ENCODE measurements at regions not wholly inside any gene's neighbourhood (a gene's known extent, or its start where the extent isn't known, plus 50 kb on each side); places are given as distances from the start of the nearest gene placed in this dataset.

GRCh38 chr15:66961407-66961884 is 104.0 kb upstream of the SMAD3 start:
- Histone ChIP-seq H3K9ac (ENCODE audit: low read length) (no peak overlapping the region), H3K9me3 (ENCODE audit: control insufficient read depth in 1 of 2, insufficient read depth in 1 of 2, low read depth in 1 of 2, low read length in 2 of 2) (no peaks in the 10 kb centered on the region), H3K27ac (ENCODE audit: low read depth, low read length) (no peak overlapping the region), H4K20me1 (ENCODE audit: insufficient read depth) (no peaks in the 10 kb centered on the region), H3K27me3 (ENCODE audit: insufficient read depth, low read length) (no peaks in the 10 kb centered on the region), H3K36me3 (ENCODE audit: control insufficient read depth in 1 of 2, insufficient read depth in 2 of 2, low read length in 2 of 2) (no peaks in the 10 kb centered on the region), H2AFZ (ENCODE audit: low read depth, low read length, poor library complexity, severe bottlenecking) (peak overlapping the region; percentile 22), H3K4me2 (ENCODE audit: low read length) (0 out of 2 replicates have a peak overlapping the region, but pooled peaks have one; percentile 13), H3K79me2 (ENCODE audit: insufficient read depth, low read length) (no peaks in the 10 kb centered on the region), H3K4me1 (ENCODE audit: control insufficient read depth in 1 of 2, insufficient read depth in 2 of 2, low read length in 2 of 2) (peaks cover 2 to 16% of the 10 kb centered on the region in 2 experiments; a peak in 3 of 4 replicates), H3K9me2 (ENCODE audit: insufficient read depth) (no peaks in the 10 kb centered on the region), H3K4me3 (replicated peaks in 1 of 2; ENCODE audit: low read depth in 1 of 2, low read length in 2 of 2) (no peak overlapping the region)
- TF ChIP-seq POLR2A (IDR thresholded peaks at IDR 0.05; ENCODE audit: borderline replicate concordance, extremely low read depth, insufficient read depth, insufficient read length): no peak
- no peak for TF ChIP-seq ZNF274 (IDR thresholded peaks at IDR 0.05; ENCODE audit: low read depth, low read length)
- no peak for TF ChIP-seq EZH2 (IDR thresholded peaks at IDR 0.05)
- TF ChIP-seq SRF (IDR thresholded peaks at IDR 0.05; ENCODE audit: low read depth): no peak
- no peak for TF ChIP-seq FOSL1 (IDR thresholded peaks at IDR 0.05; ENCODE audit: low read depth)
- no peak for TF ChIP-seq CTCF (IDR thresholded peaks at IDR 0.05 in 2 of 3, conservative IDR thresholded peaks at IDR 0.05 in 1 of 3; ENCODE audit: borderline replicate concordance in 1 of 3, insufficient read depth in 1 of 3, low read depth in 2 of 3, low read length in 2 of 3)
- TF ChIP-seq TCF7L2 (IDR thresholded peaks at IDR 0.05; ENCODE audit: borderline replicate concordance, extremely low read depth, insufficient read depth, insufficient read length): no peak
- TF ChIP-seq EZH2phosphoT487 (IDR thresholded peaks at IDR 0.05; ENCODE audit: borderline replicate concordance): no peak
- TF ChIP-seq EGR1 (IDR thresholded peaks at IDR 0.05; ENCODE audit: low read depth): no peak
- TF ChIP-seq REST (IDR thresholded peaks at IDR 0.05; ENCODE audit: low read depth): no peak
- no peak for TF ChIP-seq MAX (IDR thresholded peaks at IDR 0.05)
- no peak for TF ChIP-seq CBX3 (IDR thresholded peaks at IDR 0.05; ENCODE audit: low read depth)
- no peak for TF ChIP-seq SIN3A (IDR thresholded peaks at IDR 0.05; ENCODE audit: low read depth)
- no TSS peak for BruUV-seq (replicated peaks)
- no peak for DNase-seq (ENCODE audit: low read depth, low spot score)
- ATAC-seq: no peak
- ChIA-PET POLR2A (no interaction called here), RAD21 (ENCODE audit: low non-redundant PET in 1 of 2, low total read pairs in 2 of 2, uncharacterized antibody in 2 of 2, unreplicated experiment in 2 of 2) (no interaction called here), CTCF (no interaction called here)
- intact Hi-C loops (cut with micrococcal nuclease): no loop called here
